ENCODE measurements at regions not wholly inside any gene's neighbourhood (a gene's known extent, or its start where the extent isn't known, plus 50 kb on each side); places are given as distances from the start of the nearest gene placed in this dataset.

DNA sequence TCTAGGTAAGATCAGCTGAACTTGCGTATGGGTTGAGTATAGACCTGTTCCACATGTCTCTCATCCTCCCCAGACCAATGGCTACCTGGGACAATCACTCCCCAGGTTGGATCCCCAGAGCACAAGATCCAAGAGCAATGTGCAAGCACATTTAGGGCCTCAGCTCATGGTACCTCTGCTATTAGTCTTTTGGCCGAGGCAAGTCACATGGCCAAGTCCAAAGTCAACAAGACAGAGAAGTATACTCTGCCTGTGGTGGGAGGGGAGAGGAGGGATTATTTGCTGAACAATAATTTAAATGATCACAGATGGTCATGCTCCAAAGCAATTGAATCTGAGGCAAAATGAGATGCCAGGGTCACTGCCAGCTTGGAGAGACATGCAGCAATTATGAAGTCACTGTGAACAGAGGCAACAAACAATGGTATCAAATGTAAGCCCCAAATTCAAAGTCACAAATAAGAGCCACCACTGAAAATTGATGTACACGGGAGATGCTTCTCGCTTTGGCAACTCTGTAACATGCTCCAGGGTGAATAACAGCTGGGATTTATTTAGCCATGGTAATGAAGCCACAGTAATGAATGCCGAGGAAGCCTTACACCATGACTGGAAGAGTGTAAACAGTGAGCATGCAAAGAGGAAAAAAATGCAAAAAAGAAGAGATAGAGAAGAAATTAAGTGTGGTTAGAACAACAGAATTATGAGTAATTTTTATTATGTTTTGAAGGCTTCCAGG is 149.1 kb downstream of the ZNF281 start:
- H3K4me3 Mint-ChIP-seq (ENCODE audit: unreplicated experiment), result no peak overlapping the region
- no peak for TF ChIP-seq EZH2 (IDR thresholded peaks at IDR 0.05; ENCODE audit: insufficient read depth, low read length)
- TF ChIP-seq, protein P1, sequence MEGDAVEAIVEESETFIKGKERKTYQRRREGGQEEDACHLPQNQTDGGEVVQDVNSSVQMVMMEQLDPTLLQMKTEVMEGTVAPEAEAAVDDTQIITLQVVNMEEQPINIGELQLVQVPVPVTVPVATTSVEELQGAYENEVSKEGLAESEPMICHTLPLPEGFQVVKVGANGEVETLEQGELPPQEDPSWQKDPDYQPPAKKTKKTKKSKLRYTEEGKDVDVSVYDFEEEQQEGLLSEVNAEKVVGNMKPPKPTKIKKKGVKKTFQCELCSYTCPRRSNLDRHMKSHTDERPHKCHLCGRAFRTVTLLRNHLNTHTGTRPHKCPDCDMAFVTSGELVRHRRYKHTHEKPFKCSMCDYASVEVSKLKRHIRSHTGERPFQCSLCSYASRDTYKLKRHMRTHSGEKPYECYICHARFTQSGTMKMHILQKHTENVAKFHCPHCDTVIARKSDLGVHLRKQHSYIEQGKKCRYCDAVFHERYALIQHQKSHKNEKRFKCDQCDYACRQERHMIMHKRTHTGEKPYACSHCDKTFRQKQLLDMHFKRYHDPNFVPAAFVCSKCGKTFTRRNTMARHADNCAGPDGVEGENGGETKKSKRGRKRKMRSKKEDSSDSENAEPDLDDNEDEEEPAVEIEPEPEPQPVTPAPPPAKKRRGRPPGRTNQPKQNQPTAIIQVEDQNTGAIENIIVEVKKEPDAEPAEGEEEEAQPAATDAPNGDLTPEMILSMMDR (IDR thresholded peaks at IDR 0.05; ENCODE audit: insufficient read depth, low read depth, low read length), result no peak
- no peaks in the 10 kb centered on the region for H3K9me3 ChIP-seq (ENCODE audit: insufficient read depth, low read depth, low read length)
- no peak overlapping the region for H3K9ac ChIP-seq (ENCODE audit: low read length)
- DNase-seq (ENCODE audit: low read depth) (no peak), FAIRE-seq (no peak)
- H3K4me2 ChIP-seq (ENCODE audit: low read length), result no peak overlapping the region
- no peaks in the 10 kb centered on the region for H3K79me2 ChIP-seq (ENCODE audit: insufficient read depth, low read length)
- no peak overlapping the region for H3K27ac Mint-ChIP-seq (ENCODE audit: unreplicated experiment)
- no peaks in the 10 kb centered on the region for H3K36me3 ChIP-seq (ENCODE audit: insufficient read depth, low read length)
- no peak overlapping the region for H3K27ac ChIP-seq (ENCODE audit: low read depth, low read length)
- no peaks in the 10 kb centered on the region for H3K27me3 Mint-ChIP-seq (ENCODE audit: low read depth, unreplicated experiment)
- H3K36me3 Mint-ChIP-seq (ENCODE audit: low read depth, unreplicated experiment), result no peaks in the 10 kb centered on the region
- H3K4me1 ChIP-seq (ENCODE audit: insufficient read depth, low read length), result no peaks in the 10 kb centered on the region
- H3K4me3 ChIP-seq (ENCODE audit: insufficient read depth, low read depth, low read length), result no peak overlapping the region
- no peaks in the 10 kb centered on the region for H3K9me3 Mint-ChIP-seq (ENCODE audit: unreplicated experiment)
- no peaks in the 10 kb centered on the region for H4K20me1 ChIP-seq (ENCODE audit: insufficient read depth, low read length)
- no peaks in the 10 kb centered on the region for H3K27me3 ChIP-seq (ENCODE audit: insufficient read depth, low read length)
- no peaks in the 10 kb centered on the region for H3K4me1 Mint-ChIP-seq (ENCODE audit: low read depth, unreplicated experiment)
- H2AFZ ChIP-seq (ENCODE audit: low read depth, low read length), result no peak overlapping the region

DNA sequence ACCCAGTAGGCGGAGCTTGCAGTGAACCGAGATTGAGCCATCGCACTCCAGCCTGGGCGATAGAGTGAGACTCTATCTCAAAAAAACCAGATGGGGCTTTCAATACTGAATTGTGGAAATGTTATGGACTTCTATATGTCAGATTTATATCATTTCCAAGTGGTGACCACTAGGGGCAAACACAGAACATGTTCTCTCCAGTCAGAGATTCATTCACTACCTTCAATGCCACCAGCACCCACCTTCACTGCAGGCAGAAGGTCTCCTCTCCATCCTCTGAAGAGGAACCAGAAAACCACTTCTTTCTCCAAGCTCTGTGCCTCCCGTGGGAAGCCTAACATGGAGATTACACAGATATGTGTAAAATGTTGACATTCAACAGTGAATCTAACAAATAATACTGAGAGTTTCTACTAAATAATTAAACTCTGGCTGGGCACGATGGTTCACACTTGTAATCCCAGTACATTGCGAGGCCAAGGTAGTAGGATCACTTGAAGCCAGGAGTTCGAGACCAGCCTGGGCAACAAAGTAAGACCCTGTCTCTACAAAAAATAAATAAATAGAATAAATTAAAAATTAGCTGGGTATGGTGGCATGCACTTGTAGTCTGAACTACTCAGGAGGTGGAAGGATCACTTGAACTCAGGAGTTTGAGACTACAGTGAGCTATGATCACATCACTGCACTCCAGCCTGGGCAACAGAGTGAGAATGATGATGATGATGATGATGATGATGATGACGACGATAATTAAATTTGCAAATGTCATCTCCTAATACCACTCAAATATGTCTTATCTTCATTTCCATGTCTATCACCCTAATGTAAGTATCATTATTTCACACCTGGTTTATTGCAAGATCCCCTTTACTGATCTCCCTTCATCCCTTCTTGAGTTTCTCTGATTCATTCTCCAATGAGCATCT is 151.1 kb downstream of the ZNF281 start:
- Histone ChIP-seq H3K4me3 (ENCODE audit: insufficient read depth, low read depth, low read length) (no peak overlapping the region), H4K20me1 (ENCODE audit: insufficient read depth, low read length) (no peaks in the 10 kb centered on the region), H3K27me3 (ENCODE audit: insufficient read depth, low read length) (no peaks in the 10 kb centered on the region), H3K79me2 (ENCODE audit: insufficient read depth, low read length) (no peaks in the 10 kb centered on the region), H3K9ac (ENCODE audit: low read length) (no peak overlapping the region), H3K9me3 (ENCODE audit: insufficient read depth, low read depth, low read length) (no peaks in the 10 kb centered on the region), H3K27ac (ENCODE audit: low read depth, low read length) (no peak overlapping the region), H2AFZ (ENCODE audit: low read depth, low read length) (no peak overlapping the region), H3K4me1 (ENCODE audit: insufficient read depth, low read length) (no peaks in the 10 kb centered on the region), H3K36me3 (ENCODE audit: insufficient read depth, low read length) (no peaks in the 10 kb centered on the region), H3K4me2 (ENCODE audit: low read length) (no peak overlapping the region)
- no peaks in the 10 kb centered on the region for H3K27me3 Mint-ChIP-seq (ENCODE audit: low read depth, unreplicated experiment)
- H3K36me3 Mint-ChIP-seq (ENCODE audit: low read depth, unreplicated experiment), result no peaks in the 10 kb centered on the region
- TF ChIP-seq, protein P1 (IDR thresholded peaks at IDR 0.05; ENCODE audit: insufficient read depth, low read depth, low read length), result peak; percentile 51
- no peak for TF ChIP-seq EZH2 (IDR thresholded peaks at IDR 0.05; ENCODE audit: insufficient read depth, low read length)
- FAIRE-seq, result peak; percentile 45
- no peaks in the 10 kb centered on the region for H3K4me1 Mint-ChIP-seq (ENCODE audit: low read depth, unreplicated experiment)
- no peak overlapping the region for H3K4me3 Mint-ChIP-seq (ENCODE audit: unreplicated experiment)
- no peak for DNase-seq (ENCODE audit: low read depth)
- no peaks in the 10 kb centered on the region for H3K9me3 Mint-ChIP-seq (ENCODE audit: unreplicated experiment)
- H3K27ac Mint-ChIP-seq (ENCODE audit: unreplicated experiment), result no peak overlapping the region

Measured in astrocyte (in vitro differentiated cells and primary cell).